ENCODE measurements at regions not wholly inside any gene's neighbourhood (a gene's known extent, or its start where the extent isn't known, plus 50 kb on each side); places are given as distances from the start of the nearest gene placed in this dataset.

- TF ChIP-seq CTCF (IDR thresholded peaks at IDR 0.05) (no peak), HMGXB4 (CRISPR knock-in tag; IDR thresholded peaks at IDR 0.05) (no peak), JUN (CRISPR knock-in tag; IDR thresholded peaks at IDR 0.05) (no peak)
Measured at GRCh38 chr7:96388620-96389383, 66.9 kb upstream of the SLC25A13 start.
